ENCODE measurements at regions not wholly inside any gene's neighbourhood (a gene's known extent, or its start where the extent isn't known, plus 50 kb on each side); places are given as distances from the start of the nearest gene placed in this dataset.

DNA sequence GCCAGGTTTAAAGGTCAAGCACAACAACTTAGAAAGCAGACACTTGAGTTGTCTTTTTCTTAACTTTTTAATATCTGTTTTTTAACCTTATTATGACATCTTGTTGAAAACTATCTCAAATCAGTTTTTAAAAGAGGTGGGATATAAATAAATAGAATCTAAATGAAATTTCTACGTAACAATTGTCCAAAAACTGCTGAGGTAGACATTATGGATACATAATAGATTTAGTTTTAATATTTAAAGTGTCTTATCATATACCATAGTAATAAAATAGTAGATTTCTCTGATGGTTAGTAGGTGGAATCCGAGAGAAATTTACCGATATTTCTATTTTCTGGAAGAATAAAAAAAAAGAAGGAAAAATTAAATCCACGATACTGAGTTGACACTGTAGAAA is 113.9 kb upstream of the MMS22L start:
- no peak overlapping the region for H3K9ac ChIP-seq (ENCODE audit: low read length)
- ChIA-PET POLR2A (no interaction called here), CTCF (interaction anchor here (3.9 kb wide), 1 partner anchor 211 kb away, joined by 40 read pairs; no protein-coding TSS in a partner anchor)
- no peak overlapping the region for H3K27ac ChIP-seq (ENCODE audit: low read length in 2 of 2)
- no peaks in the 10 kb centered on the region for H4K20me1 ChIP-seq (ENCODE audit: control insufficient read depth, insufficient read depth, low read length, poor library complexity, severe bottlenecking)
- no peaks in the 10 kb centered on the region for H3K4me1 ChIP-seq (ENCODE audit: control insufficient read depth in 2 of 2, insufficient read depth in 2 of 2, low read length in 2 of 2)
- ATAC-seq (ENCODE audit: low read depth) (no peak), DNase-seq (no peak)
- no peak overlapping the region for H3K4me3 ChIP-seq (ENCODE audit: control extremely low read depth in 1 of 5, extremely low read depth in 1 of 5, insufficient read depth in 1 of 5, low read depth in 2 of 5, low read length in 4 of 5)
- no peaks in the 10 kb centered on the region for H3K9me3 ChIP-seq (ENCODE audit: control extremely low read depth in 1 of 3, control insufficient read depth in 2 of 3, insufficient read depth in 1 of 3, low read length in 2 of 3)
- Mint-ChIP-seq H3K4me1 (no peaks in the 10 kb centered on the region), H3K27me3 (peaks cover 9% of the 10 kb centered on the region), H3K9me3 (ENCODE audit: insufficient read depth) (no peaks in the 10 kb centered on the region), H3K27ac (no peak overlapping the region), H3K4me3 (no peak overlapping the region)
- H3K36me3 ChIP-seq (replicated peaks in 1 of 2; ENCODE audit: control extremely low read depth in 1 of 2, control insufficient read depth in 1 of 2, extremely low read depth in 1 of 2, insufficient read depth in 2 of 2, low read length in 1 of 2) = no peaks in the 10 kb centered on the region
- no peaks in the 10 kb centered on the region for H3K27me3 ChIP-seq (replicated peaks in 1 of 4; ENCODE audit: control extremely low read depth in 1 of 4, control insufficient read depth in 3 of 4, insufficient read depth in 4 of 4, low read length in 3 of 4)
- no peak overlapping the region for H2AFZ ChIP-seq (ENCODE audit: insufficient read depth, low read depth, low read length, poor library complexity, severe bottlenecking)
- H3K4me2 ChIP-seq (replicated peaks; ENCODE audit: low read depth, low read length, poor library complexity, severe bottlenecking) = no peak overlapping the region
- no peaks in the 10 kb centered on the region for H3K79me2 ChIP-seq (ENCODE audit: control insufficient read depth, insufficient read depth, low read length)
- TF ChIP-seq EZH2 (IDR thresholded peaks at IDR 0.05; ENCODE audit: borderline replicate concordance, insufficient read depth, low read depth, low read length, poor library complexity, severe bottlenecking) = no peak
- no CpG with 5 or more reads among the region's 4 CpGs for WGBS (ENCODE audit: insufficient coverage)
- intact Hi-C loops (cut with micrococcal nuclease) = loop anchor here (10.0 kb wide), 1 partner anchor 1718 kb away; no protein-coding TSS in a partner anchor

DNA sequence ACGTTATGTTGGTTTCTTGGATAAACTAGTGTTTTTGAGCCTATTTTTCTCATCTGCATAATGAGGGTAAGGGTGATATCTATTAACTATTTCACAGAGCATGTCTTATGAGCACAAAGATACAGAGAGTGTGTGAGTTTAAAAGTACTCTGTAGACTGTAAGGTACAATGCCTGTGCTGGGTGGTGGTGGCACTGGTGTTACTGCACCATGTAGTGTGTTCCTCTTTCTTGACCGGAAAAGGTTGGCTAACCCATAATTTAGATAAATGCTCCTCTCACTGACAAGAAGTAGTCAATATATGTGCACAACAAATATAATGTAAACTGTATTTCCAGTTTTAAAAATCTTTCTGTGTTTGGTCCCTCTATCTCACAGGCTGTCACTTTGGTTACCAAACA is 116.2 kb upstream of the MMS22L start:
- no CpG with 5 or more reads among the region's 2 CpGs for WGBS (ENCODE audit: insufficient coverage)

More for the DNA sequence above, 116.2 kb upstream of the MMS22L start:
- Histone ChIP-seq H3K36me3 (replicated peaks in 1 of 2; ENCODE audit: control extremely low read depth in 1 of 2, control insufficient read depth in 1 of 2, extremely low read depth in 1 of 2, insufficient read depth in 2 of 2, low read length in 1 of 2) (no peaks in the 10 kb centered on the region), H3K27me3 (replicated peaks in 1 of 4; ENCODE audit: control extremely low read depth in 1 of 4, control insufficient read depth in 3 of 4, insufficient read depth in 4 of 4, low read length in 3 of 4) (no peaks in the 10 kb centered on the region), H3K4me2 (replicated peaks; ENCODE audit: low read depth, low read length, poor library complexity, severe bottlenecking) (no peak overlapping the region), H3K9me3 (ENCODE audit: control extremely low read depth in 1 of 3, control insufficient read depth in 2 of 3, insufficient read depth in 1 of 3, low read length in 2 of 3) (no peaks in the 10 kb centered on the region), H2AFZ (ENCODE audit: insufficient read depth, low read depth, low read length, poor library complexity, severe bottlenecking) (no peak overlapping the region), H4K20me1 (ENCODE audit: control insufficient read depth, insufficient read depth, low read length, poor library complexity, severe bottlenecking) (no peaks in the 10 kb centered on the region), H3K4me1 (ENCODE audit: control insufficient read depth in 2 of 2, insufficient read depth in 2 of 2, low read length in 2 of 2) (no peaks in the 10 kb centered on the region), H3K27ac (ENCODE audit: low read length in 2 of 2) (no peak overlapping the region), H3K79me2 (ENCODE audit: control insufficient read depth, insufficient read depth, low read length) (no peaks in the 10 kb centered on the region), H3K9ac (ENCODE audit: low read length) (no peak overlapping the region), H3K4me3 (ENCODE audit: control extremely low read depth in 1 of 5, extremely low read depth in 1 of 5, insufficient read depth in 1 of 5, low read depth in 2 of 5, low read length in 4 of 5) (no peak overlapping the region)
- ChIA-PET POLR2A (no interaction called here), CTCF (no interaction called here)
- ATAC-seq (ENCODE audit: low read depth) = no peak
- no peak overlapping the region for H3K4me3 Mint-ChIP-seq
- no peaks in the 10 kb centered on the region for H3K27me3 Mint-ChIP-seq
- no peak for TF ChIP-seq EZH2 (IDR thresholded peaks at IDR 0.05; ENCODE audit: borderline replicate concordance, insufficient read depth, low read depth, low read length, poor library complexity, severe bottlenecking)
- TF ChIP-seq, protein P1, sequence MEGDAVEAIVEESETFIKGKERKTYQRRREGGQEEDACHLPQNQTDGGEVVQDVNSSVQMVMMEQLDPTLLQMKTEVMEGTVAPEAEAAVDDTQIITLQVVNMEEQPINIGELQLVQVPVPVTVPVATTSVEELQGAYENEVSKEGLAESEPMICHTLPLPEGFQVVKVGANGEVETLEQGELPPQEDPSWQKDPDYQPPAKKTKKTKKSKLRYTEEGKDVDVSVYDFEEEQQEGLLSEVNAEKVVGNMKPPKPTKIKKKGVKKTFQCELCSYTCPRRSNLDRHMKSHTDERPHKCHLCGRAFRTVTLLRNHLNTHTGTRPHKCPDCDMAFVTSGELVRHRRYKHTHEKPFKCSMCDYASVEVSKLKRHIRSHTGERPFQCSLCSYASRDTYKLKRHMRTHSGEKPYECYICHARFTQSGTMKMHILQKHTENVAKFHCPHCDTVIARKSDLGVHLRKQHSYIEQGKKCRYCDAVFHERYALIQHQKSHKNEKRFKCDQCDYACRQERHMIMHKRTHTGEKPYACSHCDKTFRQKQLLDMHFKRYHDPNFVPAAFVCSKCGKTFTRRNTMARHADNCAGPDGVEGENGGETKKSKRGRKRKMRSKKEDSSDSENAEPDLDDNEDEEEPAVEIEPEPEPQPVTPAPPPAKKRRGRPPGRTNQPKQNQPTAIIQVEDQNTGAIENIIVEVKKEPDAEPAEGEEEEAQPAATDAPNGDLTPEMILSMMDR (IDR thresholded peaks at IDR 0.05) = no peak
- no peak for DNase-seq
- intact Hi-C loops (cut with micrococcal nuclease) = loop anchor here (10.0 kb wide), 1 partner anchor 1716 kb away; no protein-coding TSS in a partner anchor
- no peaks in the 10 kb centered on the region for H3K9me3 Mint-ChIP-seq (ENCODE audit: insufficient read depth)
- H3K27ac Mint-ChIP-seq = no peak overlapping the region
- no peaks in the 10 kb centered on the region for H3K4me1 Mint-ChIP-seq

Data from B cell (primary cell).